Fibroblast of pulmonary artery (primary cell): ENCODE measurements at regions not wholly inside any gene's neighbourhood (a gene's known extent, or its start where the extent isn't known, plus 50 kb on each side); places are given as distances from the start of the nearest gene placed in this dataset.
"Not testable (repeated sequence)": the region's sequence is repeated elsewhere in the genome, so short reads cannot be mapped to it uniquely, and the experiment has no call there.

Source experiments
- DNase-seq: peaks from one replicate; pipeline ENCODE4 v3.0.0-alpha.2; 2010; ENCODE audit warnings: low read depth
- H3K4me3 ChIP-seq: replicated peaks from 2 replicates; pipeline ENCODE4 v1.5.1; 2011; ENCODE audit warnings: low read depth, mild to moderate bottlenecking, control low read depth, low read length, moderate library complexity
- TF ChIP-seq, protein P1 (sequence below): IDR thresholded peaks from 2 replicates; pipeline ENCODE4 v1.5.1; 2011; ENCODE audit warnings: mild to moderate bottlenecking, control low read depth, low read length, inconsistent platforms; ENCODE audit errors: missing control alignments

DNA sequence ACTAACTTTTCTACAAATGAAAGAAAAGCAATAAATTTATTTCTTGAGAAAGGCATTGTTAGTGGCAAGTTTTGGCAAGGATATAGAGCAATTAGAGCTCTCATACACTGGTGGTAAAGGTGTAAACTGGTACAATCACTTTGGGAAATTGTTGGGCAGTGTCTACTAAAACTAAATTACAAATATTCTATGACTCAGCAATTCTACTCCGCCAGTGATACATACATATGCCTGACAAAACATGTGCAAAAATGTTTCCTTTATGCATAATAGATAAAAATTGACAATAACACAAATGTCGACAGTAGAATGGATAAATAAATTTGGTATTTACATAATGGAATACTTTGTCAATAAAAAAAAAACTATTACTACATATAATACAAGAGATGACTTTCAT lies 96.3 kb upstream of the SATB2 start:
- no peak for DNase-seq
- H3K4me3 ChIP-seq = no peak overlapping the region
- TF ChIP-seq, protein P1, sequence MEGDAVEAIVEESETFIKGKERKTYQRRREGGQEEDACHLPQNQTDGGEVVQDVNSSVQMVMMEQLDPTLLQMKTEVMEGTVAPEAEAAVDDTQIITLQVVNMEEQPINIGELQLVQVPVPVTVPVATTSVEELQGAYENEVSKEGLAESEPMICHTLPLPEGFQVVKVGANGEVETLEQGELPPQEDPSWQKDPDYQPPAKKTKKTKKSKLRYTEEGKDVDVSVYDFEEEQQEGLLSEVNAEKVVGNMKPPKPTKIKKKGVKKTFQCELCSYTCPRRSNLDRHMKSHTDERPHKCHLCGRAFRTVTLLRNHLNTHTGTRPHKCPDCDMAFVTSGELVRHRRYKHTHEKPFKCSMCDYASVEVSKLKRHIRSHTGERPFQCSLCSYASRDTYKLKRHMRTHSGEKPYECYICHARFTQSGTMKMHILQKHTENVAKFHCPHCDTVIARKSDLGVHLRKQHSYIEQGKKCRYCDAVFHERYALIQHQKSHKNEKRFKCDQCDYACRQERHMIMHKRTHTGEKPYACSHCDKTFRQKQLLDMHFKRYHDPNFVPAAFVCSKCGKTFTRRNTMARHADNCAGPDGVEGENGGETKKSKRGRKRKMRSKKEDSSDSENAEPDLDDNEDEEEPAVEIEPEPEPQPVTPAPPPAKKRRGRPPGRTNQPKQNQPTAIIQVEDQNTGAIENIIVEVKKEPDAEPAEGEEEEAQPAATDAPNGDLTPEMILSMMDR = no peak

- TF ChIP-seq, protein P1 = no peak
- no peak overlapping the region for H3K4me3 ChIP-seq
- no peak for DNase-seq
Observed at GRCh38 chr2:199552141-199552540, 94.4 kb upstream of the SATB2 start.

DNA sequence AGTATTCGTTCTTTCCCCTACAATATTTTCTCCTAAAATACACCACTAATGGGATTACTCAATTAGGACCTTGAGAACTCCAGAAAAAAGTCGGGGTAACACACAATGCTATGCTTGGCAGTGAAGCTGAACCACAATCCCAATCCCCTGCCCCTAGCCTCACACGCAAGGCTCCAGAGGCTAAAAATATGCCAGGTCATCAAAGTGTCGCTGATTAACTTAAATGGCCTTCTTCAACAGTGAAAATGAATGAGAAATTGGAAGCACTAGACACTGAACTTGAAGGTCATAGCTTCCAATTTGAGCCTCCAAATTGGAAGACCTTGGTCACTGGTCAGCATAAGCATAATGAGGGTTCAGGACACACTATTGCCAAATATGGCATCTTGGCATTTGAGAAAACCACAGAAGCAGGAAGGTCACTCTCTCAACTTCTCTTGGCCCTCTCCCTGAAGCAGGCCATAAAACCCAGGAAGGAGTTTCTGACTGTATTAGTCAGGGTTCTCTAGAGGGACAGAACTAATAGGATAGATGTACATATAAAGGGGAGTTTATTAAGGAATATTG lies 86.0 kb upstream of the SATB2 start:
- H3K4me3 ChIP-seq = no peak overlapping the region
- TF ChIP-seq, protein P1 = no peak

DNA sequence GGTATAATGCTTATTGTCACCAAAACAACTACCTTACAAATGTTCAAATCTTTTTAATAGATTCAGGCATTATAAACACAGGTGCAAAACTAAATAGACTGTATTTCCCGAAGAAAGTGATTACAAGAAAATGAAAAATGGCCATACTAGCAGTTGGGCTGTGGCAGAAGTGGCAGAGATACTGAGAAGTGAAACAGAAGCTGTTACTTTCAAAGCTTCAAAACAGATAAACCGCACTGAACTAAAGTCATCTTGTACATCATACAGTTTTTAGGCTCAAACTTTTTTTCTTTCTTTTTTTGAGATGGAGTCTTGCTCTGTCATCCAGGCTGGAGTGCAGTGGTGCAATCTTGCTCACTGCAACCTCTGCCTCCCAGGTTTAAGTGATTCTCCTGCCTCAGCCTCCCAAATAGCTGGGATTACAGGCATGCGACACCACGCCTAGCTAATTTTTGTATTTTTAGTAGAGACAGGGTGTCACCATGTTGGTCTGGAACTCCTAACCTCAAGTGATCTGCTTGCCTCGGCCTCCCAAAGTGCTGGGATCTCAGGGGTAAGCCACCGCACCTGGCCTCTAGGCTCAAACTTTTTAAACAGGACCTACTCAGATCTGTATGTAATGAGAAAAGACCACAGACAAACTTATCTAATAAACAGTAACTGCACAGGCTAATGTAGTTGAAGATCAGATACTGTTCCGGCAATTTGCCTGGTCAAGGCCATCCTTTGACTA lies 77.9 kb upstream of the SATB2 start:
- no peak for DNase-seq
- H3K4me3 ChIP-seq = no peak overlapping the region
- TF ChIP-seq, protein P1 = no peak

More for the DNA sequence above, 86.0 kb upstream of the SATB2 start:
- no peak for DNase-seq

DNA sequence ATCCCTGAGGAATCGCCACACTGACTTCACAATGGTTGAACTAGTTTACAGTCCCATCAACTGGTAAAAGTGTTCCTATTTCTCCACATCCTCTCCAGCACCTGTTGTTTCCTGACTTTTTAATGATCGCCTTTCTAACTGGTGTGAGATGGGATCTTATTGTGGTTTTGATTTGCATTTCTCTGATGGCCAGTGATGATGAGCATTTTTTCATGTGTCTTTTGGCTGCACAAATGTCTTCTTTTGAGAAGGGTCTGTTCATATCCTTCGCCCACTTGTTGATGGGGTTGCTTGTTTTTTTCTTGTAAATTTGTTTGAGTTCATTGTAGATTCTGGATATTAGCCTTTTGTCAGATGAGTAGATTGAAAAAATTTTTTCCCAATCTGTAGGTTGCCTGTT lies 76.1 kb upstream of the SATB2 start:
- not testable (repeated sequence) for DNase-seq, H3K4me3 ChIP-seq

- TF ChIP-seq, protein P1 = no peak
- H3K4me3 ChIP-seq = no peak overlapping the region
- DNase-seq = no peak
Observed at GRCh38 chr2:199527071-199527470, 69.3 kb upstream of the SATB2 start.

- DNase-seq = no peak
- H3K4me3 ChIP-seq = no peak overlapping the region
- TF ChIP-seq, protein P1 = no peak
Observed at GRCh38 chr2:199524689-199525574, 67.2 kb upstream of the SATB2 start.
